PC-3 (cell line): ENCODE measurements at regions not wholly inside any gene's neighbourhood (a gene's known extent, or its start where the extent isn't known, plus 50 kb on each side); places are given as distances from the start of the nearest gene placed in this dataset.

Source experiments
- ATAC-seq: fragments of 200-7000 bp; cut with Tn5 transposase; 2 replicates; pipeline ENCODE4 v1.9.1; 2020; ENCODE audit warnings: mild to moderate bottlenecking, moderate library complexity
- BruUV-seq: library from RNA; stranded (reverse); fragments of 400-500 nt; replicated peaks from 2 replicates; lab custom pipeline; 2021; lab: Mats Ljungman, UMichigan
- CTCF ChIA-PET: fragments of 300-600 bp; sonication (Branson Sonifier 250); formaldehyde crosslinking; loops from one replicate; lab custom pipeline; 2022; ENCODE audit warnings: antibody characterized with exemption; lab: Charles Lee
- POLR2A ChIA-PET: fragments of 300-600 bp; sonication (Branson Sonifier 250); formaldehyde crosslinking; loops from one replicate; lab custom pipeline; 2022; ENCODE audit warnings: antibody characterized with exemption; ENCODE audit not compliant: unreplicated experiment; lab: Charles Lee
- DNase-seq: peaks from one replicate; pipeline ENCODE4 v3.0.0-alpha.2; 2015
- H2AFZ ChIP-seq: fragments of 300-600 bp; sonication (generic); 2 replicates; pipeline ENCODE4 v1.6.0; 2016; ENCODE audit warnings: antibody characterized with exemption, low read length
- H3F3A ChIP-seq: fragments of 300-600 bp; sonication (generic); one replicate; pipeline ENCODE4 v1.6.0; 2017; ENCODE audit warnings: antibody characterized with exemption, low read length, control low read depth, mild to moderate bottlenecking; ENCODE audit not compliant: unreplicated experiment
- H3K27ac ChIP-seq: fragments of 300-600 bp; sonication (generic); 2 replicates; pipeline ENCODE4 v1.5.1; 2016; ENCODE audit warnings: mild to moderate bottlenecking, low read length
- H3K27me3 ChIP-seq: fragments of 300-600 bp; sonication (generic); 2 replicates; pipeline ENCODE4 v1.6.1; 2016; ENCODE audit warnings: low read length, mixed read lengths
- H3K36me3 ChIP-seq: fragments of 300-600 bp; sonication (generic); 2 replicates; pipeline ENCODE4 v1.6.1; 2016; ENCODE audit warnings: low read depth, mixed run types, low read length, mixed read lengths
- H3K4me1 ChIP-seq: fragments of 300-600 bp; sonication (generic); 2 replicates; pipeline ENCODE4 v1.5.1; 2016; ENCODE audit warnings: low read length; ENCODE audit not compliant: insufficient read depth
- H3K4me2 ChIP-seq: fragments of 300-600 bp; sonication (generic); 2 replicates; pipeline ENCODE4 v1.6.0; 2016; ENCODE audit warnings: low read length
- H3K4me3 ChIP-seq: fragments of 300-600 bp; sonication (generic); 2 replicates; pipeline ENCODE4 v1.5.1; 2016; ENCODE audit warnings: mild to moderate bottlenecking, low read length, mixed read lengths
- H3K79me2 ChIP-seq: fragments of 300-600 bp; sonication (generic); 2 replicates; pipeline ENCODE4 v1.6.1; 2017; ENCODE audit warnings: low read length, mixed read lengths
- H3K9ac ChIP-seq: fragments of 300-600 bp; sonication (generic); 2 replicates; pipeline ENCODE4 v1.6.0; 2016; ENCODE audit warnings: mild to moderate bottlenecking, low read length
- H3K9me2 ChIP-seq: fragments of 300-600 bp; sonication (generic); replicated peaks from 2 replicates; pipeline ENCODE4 v1.6.1; 2016; ENCODE audit warnings: mixed run types, low read length, mixed read lengths
- H3K9me3 ChIP-seq: fragments of 300-600 bp; sonication (generic); 2 replicates; pipeline ENCODE4 v1.6.1; 2016; ENCODE audit warnings: low read length, mixed read lengths
- H4K20me1 ChIP-seq: fragments of 300-600 bp; sonication (generic); 2 replicates; pipeline ENCODE4 v1.6.1; 2016; ENCODE audit warnings: low read length, mixed read lengths
- CTCF ChIP-seq: fragments of 300-600 bp; sonication (generic); conservative IDR thresholded peaks from 2 replicates; pipeline ENCODE4 v1.5.1; 2017; ENCODE audit warnings: antibody characterized with exemption, low read depth, mild to moderate bottlenecking, low read length
- EZH2 ChIP-seq: fragments of 300-600 bp; sonication (generic); IDR thresholded peaks from one replicate; pipeline ENCODE4 v1.6.1; 2017; ENCODE audit warnings: antibody characterized with exemption, mild to moderate bottlenecking, low read length; ENCODE audit not compliant: unreplicated experiment
- EZH2phosphoT487 ChIP-seq: fragments of 300-600 bp; sonication (generic); IDR thresholded peaks from 2 replicates; pipeline ENCODE4 v1.6.1; 2018; ENCODE audit warnings: mild to moderate bottlenecking, antibody characterized with exemption, low read length, borderline replicate concordance
- intact Hi-C: fragments of 100-400 bp; cut with micrococcal nuclease; formaldehyde crosslinking; loops from 2 replicates; pipeline ENCODE4 v1.9.0; 2023

DNA sequence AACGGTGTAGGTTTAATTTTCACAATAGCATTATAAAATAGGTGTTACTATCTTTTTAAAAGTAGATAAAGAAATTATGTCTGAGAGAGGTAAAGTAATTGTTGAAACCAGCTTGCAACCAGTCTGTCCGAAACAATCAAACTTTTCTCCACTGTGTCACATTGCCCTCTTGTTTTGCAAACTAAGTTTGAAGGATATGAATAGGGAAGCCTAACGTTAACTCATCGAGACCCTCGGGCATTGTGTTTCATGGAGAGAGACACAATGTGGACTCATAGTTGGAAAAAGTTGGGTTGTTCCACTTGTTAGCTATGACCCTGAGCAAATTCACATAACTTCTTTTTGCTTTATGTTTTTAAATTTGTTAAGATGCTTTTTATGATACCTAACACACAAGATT is 254.4 kb upstream of the IMPG1 start:
- no peak overlapping the region for H3K4me3 ChIP-seq
- intact Hi-C loops: no loop called here
- H3F3A ChIP-seq: no peaks in the 10 kb centered on the region
- DNase-seq (no peak), ATAC-seq (no peak)
- no peaks in the 10 kb centered on the region for H3K79me2 ChIP-seq
- POLR2A ChIA-PET: no interaction called here
- no peaks in the 10 kb centered on the region for H3K4me1 ChIP-seq
- H2AFZ ChIP-seq: no peak overlapping the region
- BruUV-seq: no TSS peak
- no peaks in the 10 kb centered on the region for H3K36me3 ChIP-seq
- H3K4me2 ChIP-seq: no peak overlapping the region
- no peaks in the 10 kb centered on the region for H4K20me1 ChIP-seq
- H3K27me3 ChIP-seq: no peaks in the 10 kb centered on the region
- no peaks in the 10 kb centered on the region for H3K9me3 ChIP-seq
- no peak overlapping the region for H3K9ac ChIP-seq
- CTCF ChIA-PET: no interaction called here
- no peak overlapping the region for H3K27ac ChIP-seq
- no peak for TF ChIP-seq CTCF
- TF ChIP-seq EZH2: no peak
- TF ChIP-seq EZH2phosphoT487: no peak
- no peaks in the 10 kb centered on the region for H3K9me2 ChIP-seq
